Nephron (organoid): ENCODE measurements at regions not wholly inside any gene's neighbourhood (a gene's known extent, or its start where the extent isn't known, plus 50 kb on each side); places are given as distances from the start of the nearest gene placed in this dataset.

Source experiments
- H3K27ac Mint-ChIP-seq, 3 experiments: 2 replicates each; pipeline ENCODE4 v1.8.0; 2020; ENCODE audit warnings: mixed read lengths in 3 of 3, mild to moderate bottlenecking in 2 of 3, moderate library complexity in 1 of 3
- H3K27me3 Mint-ChIP-seq: 2 replicates; pipeline ENCODE4 v1.8.0; 2021; ENCODE audit warnings: low read depth, mild to moderate bottlenecking, moderate library complexity, mixed read lengths
- H3K36me3 Mint-ChIP-seq: 2 replicates; pipeline ENCODE4 v1.8.0; 2020; ENCODE audit warnings: low read depth, mixed read lengths
- H3K4me1 Mint-ChIP-seq: 2 replicates; pipeline ENCODE4 v1.8.0; 2020; ENCODE audit warnings: mixed read lengths
- H3K4me3 Mint-ChIP-seq, 3 experiments: 2 replicates each; pipeline ENCODE4 v1.8.0; 2020; ENCODE audit warnings: mild to moderate bottlenecking in 3 of 3, mixed read lengths in 3 of 3, moderate library complexity in 2 of 3
- H3K9me3 Mint-ChIP-seq: 2 replicates; pipeline ENCODE4 v1.8.0; 2020; ENCODE audit warnings: mixed read lengths
- CTCF ChIP-seq, 3 experiments: fragments of 200-600 bp; sonication (generic); IDR thresholded peaks; one replicate each; pipeline ENCODE4 v1.5.0; 2021; ENCODE audit warnings: antibody characterized with exemption in 3 of 3; ENCODE audit not compliant: unreplicated experiment in 3 of 3

DNA sequence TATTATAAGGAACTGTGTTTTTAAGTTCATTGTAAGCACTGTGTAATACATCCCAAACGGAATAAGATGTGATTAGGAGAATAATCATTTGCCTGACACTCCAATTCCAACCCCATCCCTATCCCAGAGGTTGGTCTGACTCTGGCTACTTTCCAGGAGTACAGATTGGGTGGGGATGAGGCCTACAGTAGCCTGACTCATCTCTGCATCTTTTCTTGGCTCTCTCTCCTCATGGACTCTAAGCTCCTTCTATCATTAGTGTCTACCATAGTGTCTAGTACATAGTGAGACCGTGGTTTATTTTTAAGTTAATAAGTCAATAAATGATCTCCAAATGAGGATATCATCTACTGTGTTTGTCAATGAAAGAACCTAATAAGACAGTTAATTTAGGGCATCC is 92.2 kb upstream of the CNKSR3 start:
- Mint-ChIP-seq H3K4me3 (no peak overlapping the region), H3K4me1 (peaks cover 19% of the 10 kb centered on the region), H3K27me3 (peaks cover 7% of the 10 kb centered on the region), H3K36me3 (no peaks in the 10 kb centered on the region), H3K9me3 (no peaks in the 10 kb centered on the region), H3K27ac (peak overlapping the region in 2 of 3 experiments; percentile 48 to 60)
- TF ChIP-seq CTCF (IDR thresholded peaks at IDR 0.05; ENCODE audit: unreplicated experiment in 3 of 3): no peak

GRCh38 chr6:154604119-154604518 is 93.6 kb upstream of the CNKSR3 start:
- Mint-ChIP-seq H3K27me3 (peaks cover 7% of the 10 kb centered on the region), H3K36me3 (no peaks in the 10 kb centered on the region), H3K4me1 (peaks cover 22% of the 10 kb centered on the region)

DNA sequence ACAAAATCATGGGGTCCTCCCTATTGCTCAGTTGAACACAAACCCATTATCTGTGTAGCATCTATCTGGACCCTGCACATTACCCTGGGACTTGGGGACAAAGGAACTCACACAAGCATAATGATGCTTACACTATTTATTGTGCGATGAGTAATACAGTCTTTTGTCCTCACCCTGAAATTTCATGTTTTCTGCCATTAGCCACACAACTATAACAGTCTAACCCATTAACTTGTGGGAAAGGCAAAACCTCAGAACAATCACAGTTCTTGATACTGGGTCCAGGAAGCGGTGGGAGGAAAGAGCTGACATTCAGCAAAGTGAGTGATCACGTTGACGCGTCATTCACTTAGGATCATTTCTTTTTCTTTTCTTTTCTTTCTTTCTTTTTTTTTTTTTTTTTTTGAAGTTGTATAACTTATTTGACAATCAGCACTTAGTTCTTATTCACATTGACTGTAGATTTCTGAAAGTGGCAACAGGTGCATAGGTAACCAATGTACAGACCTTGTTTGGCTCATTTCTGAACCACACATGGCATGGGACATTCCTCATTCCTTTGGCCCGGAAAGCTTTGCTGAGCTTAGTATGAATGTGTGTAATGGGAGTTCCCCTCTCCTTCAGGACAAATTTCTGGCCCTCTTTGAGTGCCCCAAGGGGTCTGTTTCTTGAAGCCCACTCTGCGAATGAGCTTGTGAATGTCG is 94.8 kb upstream of the CNKSR3 start:
- peaks cover 25% of the 10 kb centered on the region for H3K4me1 Mint-ChIP-seq
- H3K9me3 Mint-ChIP-seq: no peaks in the 10 kb centered on the region
- H3K4me3 Mint-ChIP-seq: no peak overlapping the region
- no peaks in the 10 kb centered on the region for H3K36me3 Mint-ChIP-seq
- H3K27ac Mint-ChIP-seq: no peak overlapping the region
- peaks cover 7% of the 10 kb centered on the region for H3K27me3 Mint-ChIP-seq
- no peak for TF ChIP-seq CTCF (IDR thresholded peaks at IDR 0.05; ENCODE audit: unreplicated experiment in 3 of 3)

More at GRCh38 chr6:154604119-154604518, 93.6 kb upstream of the CNKSR3 start:
- H3K4me3 Mint-ChIP-seq: no peak overlapping the region
- no peak overlapping the region for H3K27ac Mint-ChIP-seq
- H3K9me3 Mint-ChIP-seq: no peaks in the 10 kb centered on the region
- TF ChIP-seq CTCF (IDR thresholded peaks at IDR 0.05; ENCODE audit: unreplicated experiment in 3 of 3): no peak

GRCh38 chr6:154605882-154606370 is 95.4 kb upstream of the CNKSR3 start:
- TF ChIP-seq CTCF (IDR thresholded peaks at IDR 0.05; ENCODE audit: unreplicated experiment in 3 of 3): no peak
- Mint-ChIP-seq H3K27ac (no peak overlapping the region), H3K9me3 (no peaks in the 10 kb centered on the region), H3K4me1 (peaks cover 29% of the 10 kb centered on the region), H3K36me3 (no peaks in the 10 kb centered on the region), H3K4me3 (no peak overlapping the region), H3K27me3 (peaks cover 7% of the 10 kb centered on the region)

- Mint-ChIP-seq H3K27ac (peak overlapping the region in 2 of 3 experiments; percentile 48 to 69), H3K36me3 (no peaks in the 10 kb centered on the region), H3K27me3 (peaks cover 7% of the 10 kb centered on the region), H3K4me1 (peaks cover 32% of the 10 kb centered on the region), H3K4me3 (no peak overlapping the region), H3K9me3 (no peaks in the 10 kb centered on the region)
- TF ChIP-seq CTCF (IDR thresholded peaks at IDR 0.05; ENCODE audit: unreplicated experiment in 3 of 3): no peak
Observed at GRCh38 chr6:154606457-154606856, 96.0 kb upstream of the CNKSR3 start.

- no peaks in the 10 kb centered on the region for H3K9me3 Mint-ChIP-seq
- H3K4me1 Mint-ChIP-seq: peaks cover 30% of the 10 kb centered on the region
- no peak overlapping the region for H3K4me3 Mint-ChIP-seq
- no peak for TF ChIP-seq CTCF (IDR thresholded peaks at IDR 0.05; ENCODE audit: unreplicated experiment in 3 of 3)
- H3K36me3 Mint-ChIP-seq: no peaks in the 10 kb centered on the region
- peaks cover 7% of the 10 kb centered on the region for H3K27me3 Mint-ChIP-seq
- peak overlapping the region; percentile 69 to 90 (median 77) for H3K27ac Mint-ChIP-seq
Observed at GRCh38 chr6:154606860-154607259, 96.4 kb upstream of the CNKSR3 start.
